NCI-H146 treated with DMSO at 0.1 percent for 48 hours (cell line): ENCODE measurements at regions not wholly inside any gene's neighbourhood (a gene's known extent, or its start where the extent isn't known, plus 50 kb on each side); places are given as distances from the start of the nearest gene placed in this dataset.
"Not testable (repeated sequence)": the region's sequence is repeated elsewhere in the genome, so short reads cannot be mapped to it uniquely, and the experiment has no call there.

Experiments used
- DNase-seq: peaks from one replicate; lab custom pipeline; 2025; ENCODE audit not compliant: unreplicated experiment; lab: John Stamatoyannopoulos, UW

- no peak for DNase-seq
These were observed 599.6 kb downstream of the EPM2A start for GRCh38 chr6:145135702-145136101.

- no peak for DNase-seq
These were observed 597.9 kb downstream of the EPM2A start for GRCh38 chr6:145137425-145137824.

- no peak for DNase-seq
These were observed 596.7 kb downstream of the EPM2A start for GRCh38 chr6:145138469-145139139.

- peak; percentile 77 for DNase-seq
These were observed 596.0 kb downstream of the EPM2A start for GRCh38 chr6:145139140-145139850.

- no peak for DNase-seq
These were observed 595.4 kb downstream of the EPM2A start for GRCh38 chr6:145139895-145140294.

GRCh38 chr6:145141572-145141971 is 593.7 kb downstream of the EPM2A start:
- no peak for DNase-seq

GRCh38 chr6:145142958-145143357 is 592.4 kb downstream of the EPM2A start:
- DNase-seq = no peak

- DNase-seq = no peak
These were observed 591.9 kb downstream of the EPM2A start for GRCh38 chr6:145143379-145143778.

GRCh38 chr6:145147559-145147958 is 587.8 kb downstream of the EPM2A start:
- peak; percentile 20 for DNase-seq

- DNase-seq = peak; percentile 76
These were observed 587.2 kb downstream of the EPM2A start for GRCh38 chr6:145147981-145148749.

GRCh38 chr6:145148776-145149175 is 586.5 kb downstream of the EPM2A start:
- DNase-seq = no peak

GRCh38 chr6:145151624-145152023 is 583.7 kb downstream of the EPM2A start:
- no peak for DNase-seq

- no peak for DNase-seq
These were observed 581.8 kb downstream of the EPM2A start for GRCh38 chr6:145153495-145153894.

- DNase-seq = no peak
These were observed 579.9 kb downstream of the EPM2A start for GRCh38 chr6:145155411-145155810.

GRCh38 chr6:145155873-145156782 is 579.2 kb downstream of the EPM2A start:
- no peak for DNase-seq

GRCh38 chr6:145158636-145159035 is 576.7 kb downstream of the EPM2A start:
- not testable (repeated sequence) for DNase-seq

- no peak for DNase-seq
These were observed 575.4 kb downstream of the EPM2A start for GRCh38 chr6:145159921-145160320.

- DNase-seq = no peak
These were observed 573.8 kb downstream of the EPM2A start for GRCh38 chr6:145161501-145161900.

GRCh38 chr6:145169726-145170224 is 565.5 kb downstream of the EPM2A start:
- DNase-seq = no peak

GRCh38 chr6:145175470-145175869 is 559.9 kb downstream of the EPM2A start:
- no peak for DNase-seq

- DNase-seq = no peak
These were observed 556.9 kb downstream of the EPM2A start for GRCh38 chr6:145178391-145178790.
